Astrocyte of the spinal cord (primary cell): ENCODE measurements at regions not wholly inside any gene's neighbourhood (a gene's known extent, or its start where the extent isn't known, plus 50 kb on each side); places are given as distances from the start of the nearest gene placed in this dataset.

Source experiments
- DNase-seq: peaks from one replicate; pipeline ENCODE4 v3.0.0; 2011; ENCODE audit warnings: low read depth, low spot score
- H3K4me3 ChIP-seq: 2 replicates; pipeline ENCODE4 v1.5.1; 2011; ENCODE audit warnings: low read depth, mild to moderate bottlenecking, low read length, moderate library complexity
- in situ Hi-C: cut with HindIII; loops from 2 replicates; pipeline ENCODE4 v1.10.0; 2017; ENCODE audit warnings: low sequenced_read_pairs
- TF ChIP-seq, protein P1 (sequence below): IDR thresholded peaks from 2 replicates; pipeline ENCODE4 v1.5.1; 2012; ENCODE audit warnings: low read depth, mild to moderate bottlenecking, low read length, inconsistent platforms

DNA sequence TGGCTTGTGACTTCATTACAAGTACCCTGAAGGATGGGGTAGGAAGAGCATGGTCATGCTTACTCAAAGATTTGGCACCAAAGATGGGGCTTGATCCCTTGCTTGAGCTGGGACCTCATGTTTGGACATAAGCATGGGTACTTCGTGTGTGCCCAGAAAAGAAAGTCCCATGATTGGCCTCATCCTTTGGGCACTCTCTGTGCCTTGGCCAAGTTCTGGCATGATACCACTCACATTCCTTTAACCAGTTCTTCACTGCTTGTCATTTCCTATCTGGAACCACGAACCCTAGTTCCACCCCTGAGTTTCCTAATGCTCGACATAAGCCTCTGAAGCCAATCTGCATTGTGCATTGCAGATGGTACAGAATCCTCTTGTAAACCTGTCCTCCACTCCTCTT lies 107.0 kb downstream of the NAV1 start:
- no peak for DNase-seq
- in situ Hi-C loops: no loop called here
- no peak overlapping the region for H3K4me3 ChIP-seq
- TF ChIP-seq, protein P1, sequence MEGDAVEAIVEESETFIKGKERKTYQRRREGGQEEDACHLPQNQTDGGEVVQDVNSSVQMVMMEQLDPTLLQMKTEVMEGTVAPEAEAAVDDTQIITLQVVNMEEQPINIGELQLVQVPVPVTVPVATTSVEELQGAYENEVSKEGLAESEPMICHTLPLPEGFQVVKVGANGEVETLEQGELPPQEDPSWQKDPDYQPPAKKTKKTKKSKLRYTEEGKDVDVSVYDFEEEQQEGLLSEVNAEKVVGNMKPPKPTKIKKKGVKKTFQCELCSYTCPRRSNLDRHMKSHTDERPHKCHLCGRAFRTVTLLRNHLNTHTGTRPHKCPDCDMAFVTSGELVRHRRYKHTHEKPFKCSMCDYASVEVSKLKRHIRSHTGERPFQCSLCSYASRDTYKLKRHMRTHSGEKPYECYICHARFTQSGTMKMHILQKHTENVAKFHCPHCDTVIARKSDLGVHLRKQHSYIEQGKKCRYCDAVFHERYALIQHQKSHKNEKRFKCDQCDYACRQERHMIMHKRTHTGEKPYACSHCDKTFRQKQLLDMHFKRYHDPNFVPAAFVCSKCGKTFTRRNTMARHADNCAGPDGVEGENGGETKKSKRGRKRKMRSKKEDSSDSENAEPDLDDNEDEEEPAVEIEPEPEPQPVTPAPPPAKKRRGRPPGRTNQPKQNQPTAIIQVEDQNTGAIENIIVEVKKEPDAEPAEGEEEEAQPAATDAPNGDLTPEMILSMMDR: no peak

DNA sequence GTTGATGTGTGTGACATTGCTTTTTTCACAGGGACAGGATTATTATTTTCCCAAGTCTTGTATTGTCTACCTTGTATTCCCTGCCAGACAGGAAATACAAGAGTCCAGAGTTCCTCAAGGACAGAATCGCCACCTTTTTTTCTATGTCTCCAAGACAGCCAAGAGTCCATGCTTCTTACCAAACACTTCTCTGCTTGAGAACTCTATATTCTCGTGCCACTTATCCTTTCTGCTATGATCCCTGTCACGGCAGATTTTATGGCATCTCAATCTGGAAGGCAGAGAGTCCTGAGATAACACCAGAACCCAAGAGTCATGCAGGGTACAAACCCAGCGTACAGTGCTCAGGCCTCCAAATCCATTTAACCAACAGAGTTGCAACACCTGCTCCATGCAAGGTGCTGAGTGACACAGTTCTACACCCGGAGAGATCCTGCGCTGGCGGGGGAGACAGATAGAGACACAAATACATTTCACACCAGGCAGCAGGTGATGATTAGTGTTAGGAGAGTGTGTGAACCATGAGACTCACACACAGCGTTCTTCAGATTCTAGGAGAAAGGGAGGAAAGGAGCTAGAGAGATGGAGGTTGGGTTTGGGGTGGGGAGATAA lies 107.6 kb downstream of the NAV1 start:
- DNase-seq: no peak
- in situ Hi-C loops: no loop called here
- TF ChIP-seq, protein P1: no peak
- no peak overlapping the region for H3K4me3 ChIP-seq

DNA sequence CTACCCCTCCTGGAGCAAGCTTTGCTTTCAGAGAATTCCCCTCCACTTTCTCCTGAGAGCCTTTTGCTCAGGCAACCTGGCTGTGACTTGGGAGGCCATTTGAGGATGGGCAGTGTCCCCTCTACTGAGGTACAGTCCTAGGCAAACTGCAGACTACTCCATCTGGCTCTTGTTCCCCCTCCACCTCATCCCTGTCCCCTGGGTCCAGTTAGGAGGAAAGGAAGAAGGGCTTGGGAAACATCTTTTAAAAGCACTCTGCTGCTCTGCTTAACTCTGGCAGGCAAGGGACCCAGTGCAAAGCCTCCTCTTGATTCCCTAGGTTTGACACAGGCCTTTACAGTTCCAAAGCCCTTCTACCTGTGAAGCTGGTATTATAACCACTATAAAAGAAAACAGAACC lies 108.2 kb downstream of the NAV1 start:
- TF ChIP-seq, protein P1: no peak
- in situ Hi-C loops: no loop called here
- H3K4me3 ChIP-seq: peak overlapping the region; percentile 61
- DNase-seq: no peak

DNA sequence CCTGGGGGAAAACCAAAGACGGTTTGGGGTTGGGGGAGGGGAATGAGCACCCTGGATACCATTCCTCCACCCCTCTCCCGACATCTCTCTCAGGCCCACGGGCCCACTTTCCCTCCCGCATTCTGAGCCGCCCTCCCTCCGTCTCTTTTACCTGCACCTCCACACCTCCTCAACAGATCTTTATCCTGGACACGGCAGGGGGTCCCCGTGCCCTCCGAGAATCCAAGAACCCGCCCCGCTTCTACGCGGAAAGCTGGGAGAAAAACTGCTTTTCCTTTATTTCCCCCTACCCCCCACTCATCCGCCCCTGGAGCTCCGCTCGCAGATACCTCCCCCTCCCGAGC lies 108.8 kb downstream of the NAV1 start:
- in situ Hi-C loops: no loop called here
- peak overlapping the region; percentile 61 for H3K4me3 ChIP-seq
- no peak for DNase-seq
- TF ChIP-seq, protein P1: no peak

DNA sequence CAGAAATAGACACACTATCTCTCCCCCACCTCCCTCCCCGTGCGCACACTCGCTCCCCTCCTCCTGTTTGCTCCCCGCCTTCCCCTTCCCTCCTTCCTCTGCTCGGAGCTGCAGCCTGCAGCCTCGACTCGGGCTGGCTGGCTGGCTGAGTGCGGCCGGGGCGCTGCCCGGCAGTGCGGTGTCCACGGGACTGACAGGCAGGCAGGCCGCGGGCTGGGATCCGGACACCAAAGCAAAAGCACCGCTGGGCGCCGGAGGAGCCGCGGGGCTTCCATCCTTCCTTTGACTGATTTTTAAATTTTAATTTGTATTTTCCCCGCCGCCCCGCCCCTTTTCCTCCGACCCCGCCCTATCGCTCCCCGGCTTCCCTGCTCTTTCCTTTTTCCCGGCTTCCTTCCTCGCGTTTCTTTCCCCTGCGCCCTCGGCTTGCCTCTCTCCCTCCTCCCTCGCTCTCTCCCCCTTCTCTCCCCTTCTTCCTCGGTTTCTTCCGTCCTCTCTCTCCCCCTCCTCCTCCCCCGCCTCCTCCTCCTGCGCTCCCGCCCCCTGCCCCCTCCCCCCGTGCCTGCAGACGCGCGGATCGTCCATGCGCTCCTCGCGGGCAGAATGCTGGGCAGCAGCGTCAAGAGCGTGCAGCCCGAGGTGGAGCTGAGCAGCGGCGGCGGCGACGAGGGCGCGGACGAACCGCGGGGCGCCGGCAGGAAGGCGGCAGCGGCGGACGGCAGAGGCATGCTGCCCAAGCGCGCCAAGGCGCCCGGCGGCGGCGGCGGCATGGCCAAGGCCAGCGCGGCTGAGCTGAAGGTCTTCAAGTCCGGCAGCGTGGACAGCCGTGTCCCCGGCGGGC lies 109.4 kb downstream of the NAV1 start:
- in situ Hi-C loops: no loop called here
- H3K4me3 ChIP-seq: peak overlapping the region; percentile 61
- DNase-seq: peak; percentile 75
- TF ChIP-seq, protein P1: no peak

DNA sequence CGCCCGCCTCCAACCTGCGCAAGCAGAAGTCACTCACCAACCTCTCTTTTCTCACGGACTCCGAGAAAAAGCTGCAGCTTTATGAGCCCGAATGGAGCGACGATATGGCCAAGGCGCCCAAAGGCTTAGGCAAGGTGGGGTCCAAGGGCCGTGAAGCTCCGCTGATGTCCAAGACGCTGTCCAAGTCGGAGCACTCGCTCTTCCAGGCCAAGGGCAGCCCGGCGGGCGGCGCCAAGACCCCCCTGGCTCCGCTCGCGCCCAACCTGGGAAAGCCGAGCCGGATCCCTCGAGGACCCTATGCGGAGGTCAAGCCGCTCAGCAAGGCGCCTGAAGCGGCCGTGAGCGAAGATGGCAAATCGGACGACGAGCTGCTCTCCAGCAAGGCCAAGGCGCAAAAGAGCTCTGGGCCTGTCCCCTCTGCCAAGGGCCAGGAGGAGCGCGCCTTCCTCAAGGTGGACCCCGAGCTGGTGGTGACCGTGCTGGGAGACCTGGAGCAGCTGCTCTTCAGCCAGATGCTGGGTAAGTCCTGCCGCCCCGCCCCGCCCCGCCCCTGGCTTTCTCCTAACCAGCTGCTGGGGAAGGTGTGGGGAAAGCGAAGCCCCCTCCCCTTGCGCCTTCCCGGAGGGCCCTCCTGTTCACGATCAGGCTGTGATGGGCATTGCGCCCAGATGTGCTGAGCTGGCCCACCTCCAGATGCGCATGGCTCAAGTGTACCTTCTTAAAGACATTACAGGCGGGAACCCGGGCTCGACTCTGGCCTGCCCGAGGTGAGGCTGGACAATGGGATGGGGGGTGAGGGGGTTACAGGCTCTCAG lies 110.2 kb downstream of the NAV1 start:
- peak overlapping the region; percentile 61 for H3K4me3 ChIP-seq
- in situ Hi-C loops: no loop called here
- TF ChIP-seq, protein P1: no peak
- peak; percentile 64 for DNase-seq
